BLaER1 (cell line): ENCODE measurements at regions not wholly inside any gene's neighbourhood (a gene's known extent, or its start where the extent isn't known, plus 50 kb on each side); places are given as distances from the start of the nearest gene placed in this dataset.

ENCODE experiments used
- H3K27ac ChIP-seq: shearing (Covaris generic); formaldehyde crosslinking; 2 replicates; pipeline ENCODE4 v1.8.1; 2022
- H3K27me3 ChIP-seq: shearing (Covaris generic); formaldehyde crosslinking; 2 replicates; pipeline ENCODE4 v1.8.1; 2022
- H3K36me3 ChIP-seq: shearing (Covaris generic); formaldehyde crosslinking; 2 replicates; pipeline ENCODE4 v1.8.1; 2022
- H3K4me1 ChIP-seq: shearing (Covaris generic); formaldehyde crosslinking; 2 replicates; pipeline ENCODE4 v1.8.1; 2022
- H3K4me2 ChIP-seq: shearing (Covaris generic); formaldehyde crosslinking; 2 replicates; pipeline ENCODE4 v1.8.1; 2022
- H3K4me3 ChIP-seq: shearing (Covaris generic); formaldehyde crosslinking; 2 replicates; pipeline ENCODE4 v1.8.1; 2022
- H3K9ac ChIP-seq: shearing (Covaris generic); formaldehyde crosslinking; 2 replicates; pipeline ENCODE4 v1.8.1; 2022
- H3K9me3 ChIP-seq: shearing (Covaris generic); formaldehyde crosslinking; 2 replicates; pipeline ENCODE4 v1.8.1; 2022
- H4K20me1 ChIP-seq: shearing (Covaris generic); formaldehyde crosslinking; 2 replicates; pipeline ENCODE4 v1.8.1; 2022
- Cebpa-rat ChIP-seq: shearing (Covaris generic); IDR thresholded peaks from 2 replicates; pipeline ENCODE4 v1.8.1; 2022

DNA sequence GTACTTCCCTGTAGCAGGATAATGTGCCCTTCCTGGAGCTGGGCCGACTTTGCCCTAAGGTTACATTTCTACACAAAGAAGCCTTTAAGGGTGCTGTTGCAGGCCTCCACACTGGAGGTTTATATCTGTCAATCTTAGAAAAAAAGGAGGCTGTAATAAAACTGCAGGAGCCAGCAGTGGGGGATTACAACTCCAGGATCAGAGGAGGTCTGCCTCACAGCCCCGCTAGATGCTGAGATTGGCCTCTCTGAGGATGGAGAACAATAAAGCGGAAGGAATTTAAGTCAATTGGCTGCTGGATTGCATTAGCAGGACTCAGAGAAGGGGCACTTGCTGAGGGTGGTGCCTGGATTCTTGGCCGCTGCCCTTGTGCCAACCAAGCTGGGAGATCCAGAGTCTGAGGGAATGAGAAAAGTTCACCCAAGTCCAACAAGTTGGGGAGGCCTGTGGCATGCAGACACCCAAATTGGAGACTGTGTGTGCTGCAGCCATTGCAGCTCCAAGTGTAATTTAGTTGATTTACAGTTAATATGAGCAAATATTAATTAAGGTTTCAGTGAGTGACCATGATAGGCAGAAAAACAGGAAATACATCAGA, 99.0 kb upstream of the SSBP2 start:
- H3K9ac ChIP-seq, result no peak overlapping the region
- H3K36me3 ChIP-seq, result no peaks in the 10 kb centered on the region
- no peaks in the 10 kb centered on the region for H3K27me3 ChIP-seq
- H3K4me3 ChIP-seq, result no peak overlapping the region
- no peaks in the 10 kb centered on the region for H3K9me3 ChIP-seq
- peaks cover 28% of the 10 kb centered on the region for H3K4me1 ChIP-seq
- no peaks in the 10 kb centered on the region for H4K20me1 ChIP-seq
- TF ChIP-seq Cebpa-rat, result no peak
- H3K4me2 ChIP-seq, result peak overlapping the region; percentile 84
- 0 out of 2 replicates have a peak overlapping the region, but pooled peaks have one; percentile 91 for H3K27ac ChIP-seq

DNA sequence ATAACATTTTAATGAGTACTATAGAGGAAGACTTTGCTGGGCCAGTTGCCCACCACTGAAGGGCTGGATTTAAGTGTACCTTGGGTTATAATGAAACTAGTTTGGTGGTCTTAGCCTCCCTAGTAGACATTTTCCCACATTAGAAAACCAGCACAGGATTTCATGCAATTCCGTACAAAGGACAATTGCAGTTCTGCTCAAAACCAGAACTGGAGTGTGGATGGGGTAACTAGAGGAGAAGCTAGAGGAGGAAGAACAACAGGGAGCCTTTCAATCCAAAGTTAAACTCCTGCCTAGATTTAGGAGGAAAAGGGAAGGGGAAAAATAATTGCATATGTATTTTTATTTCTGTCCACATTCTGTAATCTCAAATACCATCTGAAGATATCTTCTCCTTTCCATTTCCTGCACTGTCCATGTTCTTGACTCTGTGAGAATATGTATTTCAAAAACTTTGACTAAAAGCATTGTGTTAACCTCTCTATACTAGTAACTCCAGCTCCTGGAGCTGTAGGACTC, 97.5 kb upstream of the SSBP2 start:
- Histone ChIP-seq H3K4me3 (no peak overlapping the region), H3K9me3 (no peaks in the 10 kb centered on the region), H3K9ac (no peak overlapping the region), H3K36me3 (no peaks in the 10 kb centered on the region), H3K27ac (no peak overlapping the region), H3K4me1 (peaks cover 28% of the 10 kb centered on the region), H3K27me3 (no peaks in the 10 kb centered on the region), H4K20me1 (no peaks in the 10 kb centered on the region), H3K4me2 (no peak overlapping the region)
- no peak for TF ChIP-seq Cebpa-rat

DNA sequence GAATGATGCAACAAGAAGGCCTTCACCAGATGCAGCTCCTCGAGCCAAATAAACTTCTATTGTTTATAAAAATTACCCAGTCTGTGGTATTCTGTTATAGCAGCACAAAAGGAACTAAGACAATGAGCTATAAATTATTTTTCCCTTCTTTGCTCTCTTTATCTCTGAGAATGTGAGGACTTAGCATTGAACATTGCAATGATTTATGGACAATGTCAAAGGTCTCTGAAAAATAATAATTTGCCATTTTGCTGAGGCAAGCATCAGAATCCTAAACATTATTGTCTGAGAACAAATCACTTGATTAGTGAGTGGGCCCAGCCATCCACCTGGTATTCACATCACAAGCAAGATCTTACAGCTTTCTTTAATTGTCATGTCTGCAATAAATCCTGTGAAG, 95.4 kb upstream of the SSBP2 start:
- Histone ChIP-seq H3K36me3 (no peaks in the 10 kb centered on the region), H3K9ac (no peak overlapping the region), H3K27me3 (no peaks in the 10 kb centered on the region), H4K20me1 (no peaks in the 10 kb centered on the region), H3K27ac (no peak overlapping the region), H3K9me3 (no peaks in the 10 kb centered on the region), H3K4me1 (peaks cover 17% of the 10 kb centered on the region), H3K4me3 (no peak overlapping the region), H3K4me2 (no peak overlapping the region)
- no peak for TF ChIP-seq Cebpa-rat

DNA sequence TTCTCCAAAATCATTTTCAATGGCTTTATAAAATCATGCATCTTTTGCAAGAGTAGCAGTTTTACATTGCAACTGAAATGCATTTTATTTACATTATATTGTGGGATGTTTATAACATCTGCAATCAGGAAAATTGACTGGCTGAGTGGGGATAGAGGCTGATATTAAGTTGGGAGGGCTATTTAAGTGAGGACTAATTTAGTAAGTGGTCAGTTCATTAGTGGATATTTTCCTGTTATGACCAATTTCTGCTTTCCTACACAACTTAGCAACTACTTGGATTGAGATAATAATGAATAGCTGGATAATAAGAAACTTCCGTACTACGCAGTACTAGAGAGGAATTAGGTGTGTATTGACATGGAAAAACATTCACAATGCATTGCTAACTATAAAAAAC, 92.9 kb upstream of the SSBP2 start:
- no peak overlapping the region for H3K9ac ChIP-seq
- H3K4me3 ChIP-seq, result no peak overlapping the region
- no peaks in the 10 kb centered on the region for H4K20me1 ChIP-seq
- no peak overlapping the region for H3K4me2 ChIP-seq
- H3K27ac ChIP-seq, result no peak overlapping the region
- H3K9me3 ChIP-seq, result no peaks in the 10 kb centered on the region
- no peaks in the 10 kb centered on the region for H3K36me3 ChIP-seq
- TF ChIP-seq Cebpa-rat, result no peak
- no peaks in the 10 kb centered on the region for H3K27me3 ChIP-seq
- H3K4me1 ChIP-seq, result no peaks in the 10 kb centered on the region

DNA sequence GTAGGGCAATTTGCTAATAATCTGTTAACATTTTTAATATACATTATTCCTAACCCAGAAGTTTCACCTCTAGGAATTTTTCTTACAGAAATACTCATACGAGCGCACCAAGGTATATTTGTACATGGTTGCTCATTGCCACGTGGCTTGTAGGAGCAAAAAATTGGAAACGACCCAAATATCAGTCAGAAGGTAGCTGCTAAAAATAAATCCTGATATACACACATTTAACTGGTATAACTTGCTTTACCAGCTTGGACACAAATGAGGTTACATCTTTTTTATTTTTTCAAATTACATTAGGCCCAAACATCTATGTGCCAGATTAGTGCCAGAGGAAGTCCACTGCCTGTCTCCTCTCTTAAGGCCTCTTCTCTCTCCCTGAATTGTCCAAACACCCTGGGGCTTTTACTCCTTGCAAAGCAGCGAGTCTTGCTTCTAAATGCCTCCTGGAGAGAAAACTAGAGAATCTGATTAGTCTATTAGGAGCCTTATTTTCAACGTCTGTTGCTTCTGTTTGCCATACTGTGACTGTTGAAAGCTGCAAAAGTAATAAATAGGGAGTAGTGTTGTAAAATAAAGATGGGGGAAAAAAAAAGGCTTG, 92.0 kb upstream of the SSBP2 start:
- Histone ChIP-seq H3K27ac (no peak overlapping the region), H3K9me3 (no peaks in the 10 kb centered on the region), H3K4me3 (no peak overlapping the region), H3K4me1 (no peaks in the 10 kb centered on the region), H4K20me1 (no peaks in the 10 kb centered on the region), H3K9ac (no peak overlapping the region), H3K27me3 (no peaks in the 10 kb centered on the region), H3K4me2 (no peak overlapping the region), H3K36me3 (no peaks in the 10 kb centered on the region)
- no peak for TF ChIP-seq Cebpa-rat

DNA sequence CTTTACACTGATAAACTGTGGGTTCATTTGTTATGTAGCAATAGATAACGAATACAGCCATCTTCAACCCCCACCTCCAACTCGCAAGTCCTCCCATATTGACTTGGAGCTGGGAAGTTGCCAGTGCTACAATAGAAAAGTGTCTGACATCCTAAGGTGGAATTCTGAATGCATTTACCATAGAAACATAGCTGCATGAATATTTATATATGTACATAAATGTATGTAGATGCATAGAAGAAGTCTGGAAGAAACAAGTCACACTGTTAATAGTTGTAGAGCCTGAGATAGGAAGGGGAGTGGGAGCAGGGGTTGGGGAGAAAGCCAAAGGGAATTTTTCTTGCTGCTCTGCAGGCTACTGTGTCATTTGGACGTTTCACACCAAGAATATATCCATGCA, 88.1 kb upstream of the SSBP2 start:
- Histone ChIP-seq H3K4me3 (no peak overlapping the region), H4K20me1 (no peaks in the 10 kb centered on the region), H3K9ac (no peak overlapping the region), H3K4me2 (no peak overlapping the region), H3K27ac (no peak overlapping the region), H3K9me3 (no peaks in the 10 kb centered on the region), H3K4me1 (no peaks in the 10 kb centered on the region), H3K36me3 (no peaks in the 10 kb centered on the region), H3K27me3 (no peaks in the 10 kb centered on the region)
- no peak for TF ChIP-seq Cebpa-rat

DNA sequence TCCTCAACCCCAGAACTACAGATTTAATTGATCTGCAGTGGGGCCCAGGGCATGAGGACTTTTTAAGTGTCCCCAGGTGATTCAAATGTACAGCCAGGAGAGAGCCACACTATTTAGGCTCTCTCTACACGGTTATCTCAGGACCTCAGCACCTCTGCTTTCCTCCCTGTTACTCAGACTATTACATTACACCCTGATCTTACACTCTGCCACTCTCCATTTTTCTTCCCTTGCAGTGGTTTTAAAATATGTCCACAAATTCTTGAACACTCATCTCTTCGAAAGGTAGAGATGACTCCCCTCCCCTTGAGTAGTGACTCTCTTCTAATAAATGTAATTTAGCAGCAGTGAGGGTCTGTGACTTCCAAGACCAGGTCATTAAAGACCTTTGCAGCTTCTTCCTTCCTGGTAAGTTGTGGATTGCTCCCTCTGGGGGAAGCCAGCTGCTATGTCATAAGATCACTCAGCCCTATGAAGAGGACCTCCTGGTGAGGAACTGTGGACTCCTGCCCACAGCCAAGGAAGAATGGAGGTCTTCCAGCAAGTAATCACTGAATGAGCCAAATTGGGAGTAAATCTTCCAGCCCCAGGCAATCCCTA, 87.5 kb upstream of the SSBP2 start:
- H4K20me1 ChIP-seq, result no peaks in the 10 kb centered on the region
- TF ChIP-seq Cebpa-rat, result no peak
- no peaks in the 10 kb centered on the region for H3K9me3 ChIP-seq
- no peaks in the 10 kb centered on the region for H3K27me3 ChIP-seq
- H3K4me2 ChIP-seq, result no peak overlapping the region
- H3K27ac ChIP-seq, result no peak overlapping the region
- H3K4me3 ChIP-seq, result no peak overlapping the region
- no peaks in the 10 kb centered on the region for H3K36me3 ChIP-seq
- H3K4me1 ChIP-seq, result no peaks in the 10 kb centered on the region
- H3K9ac ChIP-seq, result no peak overlapping the region

DNA sequence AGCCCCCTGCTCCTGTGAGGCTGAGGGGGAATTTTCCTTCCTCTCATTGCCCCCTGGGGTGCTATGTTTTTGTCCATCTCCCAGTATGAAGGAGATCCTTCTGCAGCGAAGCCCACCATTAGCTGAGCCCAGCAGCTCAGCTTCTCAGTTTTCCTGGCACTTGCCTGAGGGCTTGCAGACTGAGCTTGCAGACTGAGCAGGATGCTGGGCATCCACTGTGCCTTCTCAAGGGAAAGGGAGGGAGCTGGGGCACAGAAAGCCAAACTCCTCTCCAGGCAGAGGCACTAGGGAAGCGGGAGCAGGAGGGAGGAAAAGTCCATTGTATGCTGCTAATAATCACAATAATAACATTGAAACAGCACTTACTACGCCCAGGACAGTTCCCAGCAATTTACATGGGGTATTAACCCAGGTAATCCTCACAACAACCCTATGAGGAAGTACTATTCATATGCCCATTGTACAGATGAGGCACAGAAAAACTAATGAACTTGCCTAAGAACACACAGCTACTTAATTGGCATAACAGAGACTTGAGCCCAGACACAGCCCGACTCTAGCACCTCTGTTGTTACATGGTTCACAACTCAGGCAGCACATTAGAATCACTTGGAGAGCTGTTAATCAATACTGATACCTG, 86.9 kb upstream of the SSBP2 start:
- H3K27me3 ChIP-seq, result no peaks in the 10 kb centered on the region
- H3K27ac ChIP-seq, result no peak overlapping the region
- H3K4me1 ChIP-seq, result no peaks in the 10 kb centered on the region
- H3K4me3 ChIP-seq, result no peak overlapping the region
- H4K20me1 ChIP-seq, result no peaks in the 10 kb centered on the region
- H3K36me3 ChIP-seq, result no peaks in the 10 kb centered on the region
- no peak overlapping the region for H3K9ac ChIP-seq
- no peaks in the 10 kb centered on the region for H3K9me3 ChIP-seq
- TF ChIP-seq Cebpa-rat, result no peak
- no peak overlapping the region for H3K4me2 ChIP-seq

DNA sequence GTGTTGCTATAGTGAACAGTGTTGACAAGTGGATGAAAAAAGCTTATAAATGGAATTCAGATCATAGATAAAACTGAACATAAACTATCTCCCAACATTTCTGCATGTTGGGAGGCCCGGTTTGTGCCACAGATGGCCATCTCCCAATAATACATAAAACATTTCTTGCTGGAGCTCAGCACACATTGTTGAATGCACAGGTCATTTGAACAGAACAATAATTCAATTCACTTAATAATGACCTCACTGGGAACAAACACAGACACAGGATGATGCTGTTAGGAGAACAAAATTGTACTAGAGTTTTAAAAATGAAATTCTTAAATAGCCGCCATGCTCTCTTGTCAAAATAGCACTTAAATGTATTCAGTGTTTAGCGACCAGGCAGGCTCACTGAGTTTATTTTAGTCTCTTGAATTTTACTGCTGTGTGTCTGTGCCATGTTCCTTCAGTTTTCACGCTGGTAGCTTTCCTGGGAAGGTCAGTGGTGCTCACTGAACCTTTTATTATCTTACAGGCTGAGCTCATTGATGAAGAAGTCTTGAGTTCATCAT, 85.0 kb upstream of the SSBP2 start:
- TF ChIP-seq Cebpa-rat, result no peak
- Histone ChIP-seq H3K36me3 (no peaks in the 10 kb centered on the region), H3K27me3 (no peaks in the 10 kb centered on the region), H3K4me3 (no peak overlapping the region), H3K4me1 (no peaks in the 10 kb centered on the region), H3K9ac (no peak overlapping the region), H4K20me1 (no peaks in the 10 kb centered on the region), H3K27ac (no peak overlapping the region), H3K9me3 (no peaks in the 10 kb centered on the region), H3K4me2 (no peak overlapping the region)
